H1 (cell line): ENCODE measurements at regions not wholly inside any gene's neighbourhood (a gene's known extent, or its start where the extent isn't known, plus 50 kb on each side); places are given as distances from the start of the nearest gene placed in this dataset.

ENCODE experiments used
- CHD1 ChIP-seq: IDR thresholded peaks from 2 replicates; pipeline ENCODE4 v1.6.1; 2012; ENCODE audit warnings: low read depth, low read length, improper control_type of control experiment
- CREB1 ChIP-seq: IDR thresholded peaks from 2 replicates; pipeline ENCODE4 v1.6.1; 2012; ENCODE audit warnings: inconsistent platforms
- CTCF ChIP-seq, 3 experiments: IDR thresholded peaks; 1 replicate in 2 of 3; 2 replicates in 1 of 3; pipeline versions ENCODE4 v1.5.1 to v1.6.1; 2011; ENCODE audit warnings: low read length in 3 of 3, mild to moderate bottlenecking in 3 of 3, inconsistent platforms in 2 of 3, low read depth in 1 of 3, moderate library complexity in 1 of 3; ENCODE audit not compliant: insufficient read depth in 1 of 3; ENCODE audit errors: control extremely low read depth in 1 of 3
- EP300 ChIP-seq, 2 experiments: IDR thresholded peaks; 1 replicate in 1 of 2; 2 replicates in 1 of 2; pipeline ENCODE4 v1.6.1; 2011 to 2012; ENCODE audit warnings: low read depth in 2 of 2, low read length in 2 of 2, mild to moderate bottlenecking in 2 of 2, borderline replicate concordance in 1 of 2, inconsistent platforms in 1 of 2, moderate library complexity in 1 of 2
- FOSL1 ChIP-seq: IDR thresholded peaks from 2 replicates; pipeline ENCODE4 v1.6.1; 2011; ENCODE audit warnings: mild to moderate bottlenecking, low read depth, low read length, moderate library complexity; ENCODE audit not compliant: insufficient read depth
- GABPA ChIP-seq: IDR thresholded peaks from 2 replicates; pipeline ENCODE4 v1.6.1; 2011; ENCODE audit warnings: mild to moderate bottlenecking, low read length, moderate library complexity, borderline replicate concordance; ENCODE audit not compliant: insufficient read depth
- GTF2F1 ChIP-seq: IDR thresholded peaks from 2 replicates; pipeline ENCODE4 v1.6.1; 2012; ENCODE audit warnings: low read depth, low read length, improper control_type of control experiment, borderline replicate concordance
- POLR2A ChIP-seq, 2 experiments: IDR thresholded peaks; 1 replicate in 1 of 2; 2 replicates in 1 of 2; pipeline ENCODE4 v1.6.1; 2011; ENCODE audit warnings: low read depth in 2 of 2, low read length in 2 of 2, mild to moderate bottlenecking in 2 of 2; ENCODE audit errors: control extremely low read depth in 1 of 2
- POLR2AphosphoS5 ChIP-seq: IDR thresholded peaks from 2 replicates; pipeline ENCODE4 v1.6.1; 2011; ENCODE audit warnings: low read depth, low read length
- RBBP5 ChIP-seq: IDR thresholded peaks from 2 replicates; pipeline ENCODE4 v1.7.1; 2012; ENCODE audit warnings: low read depth, mild to moderate bottlenecking, inconsistent platforms, low read length, moderate library complexity, borderline replicate concordance
- RXRA ChIP-seq: IDR thresholded peaks from 2 replicates; pipeline ENCODE4 v1.6.1; 2011; ENCODE audit warnings: low read depth, mild to moderate bottlenecking, low read length, moderate library complexity; ENCODE audit not compliant: insufficient read depth
- SP2 ChIP-seq: IDR thresholded peaks from 2 replicates; pipeline ENCODE4 v1.6.1; 2012; ENCODE audit warnings: mild to moderate bottlenecking, low read length, inconsistent platforms
- TAF1 ChIP-seq: IDR thresholded peaks from 2 replicates; pipeline ENCODE4 v1.6.1; 2011; ENCODE audit warnings: mild to moderate bottlenecking, low read depth, low read length
- TAF7 ChIP-seq: optimal IDR thresholded peaks from 2 replicates; pipeline ENCODE3; 2011; ENCODE audit warnings: low read depth, mild to moderate bottlenecking, inconsistent platforms, low read length, moderate library complexity, borderline replicate concordance

- TF ChIP-seq RBBP5, result no peak
- no peak for TF ChIP-seq CTCF (IDR thresholded peaks at IDR 0.05; ENCODE audit: control extremely low read depth in 1 of 3, insufficient read depth in 1 of 3, low read depth in 1 of 3, low read length in 3 of 3)
- TF ChIP-seq RXRA, result no peak
- no peak for TF ChIP-seq POLR2AphosphoS5
- TF ChIP-seq EP300 (IDR thresholded peaks at IDR 0.05; ENCODE audit: borderline replicate concordance in 1 of 2, low read depth in 2 of 2, low read length in 2 of 2), result no peak
- TF ChIP-seq CREB1, result no peak
- no peak for TF ChIP-seq SP2
- no peak for TF ChIP-seq POLR2A (IDR thresholded peaks at IDR 0.05; ENCODE audit: control extremely low read depth in 1 of 2, low read depth in 2 of 2, low read length in 2 of 2)
- no peak for TF ChIP-seq CHD1
- TF ChIP-seq GABPA, result no peak
- no peak for TF ChIP-seq GTF2F1
- no peak for TF ChIP-seq FOSL1
- TF ChIP-seq TAF1, result no peak
- no peak for TF ChIP-seq TAF7
These were observed 62.5 kb upstream of the KCNMA1 start for GRCh38 chr10:77700086-77700485.
